ENCODE measurements at regions not wholly inside any gene's neighbourhood (a gene's known extent, or its start where the extent isn't known, plus 50 kb on each side); places are given as distances from the start of the nearest gene placed in this dataset.

- Histone ChIP-seq H3K36me3 (ENCODE audit: control insufficient read depth in 2 of 4, insufficient read depth in 4 of 4, low read length in 3 of 4) (no peaks in the 10 kb centered on the region), H4K5ac (ENCODE audit: insufficient read length, low read depth, low read length) (no peak overlapping the region), H3K4me3 (ENCODE audit: extremely low read depth in 1 of 4, insufficient read depth in 2 of 4, low read depth in 3 of 4, low read length in 4 of 4) (no peak overlapping the region), H3K27me3 (replicated peaks in 1 of 4; ENCODE audit: control insufficient read depth in 3 of 4, extremely low read depth in 1 of 4, insufficient read depth in 3 of 4, low read length in 3 of 4) (no peaks in the 10 kb centered on the region), H4K8ac (ENCODE audit: extremely low read depth, insufficient read depth, low read length) (no peak overlapping the region), H4K91ac (replicated peaks; ENCODE audit: insufficient read length, low read length) (no peak overlapping the region), H3K9me3 (ENCODE audit: insufficient read depth in 2 of 2, low read depth in 1 of 2, low read length in 1 of 2) (no peaks in the 10 kb centered on the region), H2BK20ac (ENCODE audit: low read length) (no peak overlapping the region), H2BK15ac (ENCODE audit: low read length) (no peak overlapping the region), H2BK12ac (ENCODE audit: low read depth, low read length) (no peak overlapping the region), H3K4ac (replicated peaks; ENCODE audit: insufficient read length, low read depth, low read length) (no peak overlapping the region), H3K4me2 (ENCODE audit: insufficient read depth in 1 of 2, low read depth in 2 of 2, low read length in 2 of 2) (no peak overlapping the region), H3K23ac (ENCODE audit: insufficient read length) (no peak overlapping the region), H3K27ac (ENCODE audit: low read depth, low read length) (no peak overlapping the region), H3K79me2 (ENCODE audit: control insufficient read depth in 1 of 2, insufficient read depth in 2 of 2, low read length in 2 of 2) (no peaks in the 10 kb centered on the region), H2BK5ac (ENCODE audit: low read depth, low read length) (no peak overlapping the region), H3K79me1 (ENCODE audit: low read depth, low read length) (no peaks in the 10 kb centered on the region), H3K23me2 (ENCODE audit: low read depth, low read length) (no peaks in the 10 kb centered on the region), H2AK5ac (ENCODE audit: low read depth, low read length) (no peak overlapping the region), H4K20me1 (replicated peaks in 1 of 2; ENCODE audit: control insufficient read depth in 1 of 2, insufficient read depth in 2 of 2, low read length in 2 of 2) (no peaks in the 10 kb centered on the region), H3K14ac (ENCODE audit: insufficient read length) (no peak overlapping the region), H2AFZ (ENCODE audit: low read length) (no peak overlapping the region), H3K9ac (replicated peaks in 1 of 4; ENCODE audit: extremely low read depth in 1 of 4, low read depth in 3 of 4, low read length in 3 of 4) (no peak overlapping the region), H3K18ac (ENCODE audit: extremely low read depth, low read length) (no peak overlapping the region), H2BK120ac (replicated peaks; ENCODE audit: low read depth, low read length) (no peak overlapping the region), H3K56ac (replicated peaks; ENCODE audit: insufficient read length, low read depth, low read length) (no peak overlapping the region), H3K4me1 (replicated peaks in 1 of 4; ENCODE audit: control insufficient read depth in 3 of 4, insufficient read depth in 4 of 4, low read length in 3 of 4) (no peaks in the 10 kb centered on the region)
- POLR2A ChIA-PET (ENCODE audit: partially characterized antibody) = no interaction called here
- FAIRE-seq (no peak), DNase-seq (ENCODE audit: low read depth in 1 of 2, low spot score in 2 of 2) (no peak)
- 96% methylated on average over 4 of the region's 4 CpGs; no CpG with 5 or more reads in 1 of the 2 experiments for WGBS, 2 experiments (ENCODE audit: extremely low coverage in 1 of 2, insufficient coverage in 1 of 2, insufficient read length in 1 of 2, insufficient replicate concordance in 2 of 2, low coverage in 1 of 2, low lambda C conversion rate in 2 of 2, missing lambda C conversion rate in 1 of 2)
- CTCF ChIA-PET (ENCODE audit: partially characterized antibody) = interaction anchor here (1.4 to 2.5 kb wide), 2 partner anchors 9 to 10 kb away, joined by 3 to 7 read pairs; no protein-coding TSS in a partner anchor
- TF ChIP-seq CHD2 (IDR thresholded peaks at IDR 0.05; ENCODE audit: low read length) = no peak
- no peak for TF ChIP-seq USF2 (IDR thresholded peaks at IDR 0.05; ENCODE audit: low read length)
- TF ChIP-seq ATF3 (IDR thresholded peaks at IDR 0.05; ENCODE audit: insufficient read depth, low read depth, low read length) = no peak
- no peak for TF ChIP-seq KDM4A (IDR thresholded peaks at IDR 0.05; ENCODE audit: low read depth, low read length, severe bottlenecking)
- no peak for TF ChIP-seq CHD1 (IDR thresholded peaks at IDR 0.05; ENCODE audit: low read depth, low read length)
- TF ChIP-seq MAX (IDR thresholded peaks at IDR 0.05) = no peak
- no peak for TF ChIP-seq TCF12 (IDR thresholded peaks at IDR 0.05; ENCODE audit: low read depth, low read length)
- no peak for TF ChIP-seq RXRA (IDR thresholded peaks at IDR 0.05; ENCODE audit: insufficient read depth, low read depth, low read length)
- no peak for TF ChIP-seq CTCF (IDR thresholded peaks at IDR 0.05; ENCODE audit: control extremely low read depth in 1 of 3, insufficient read depth in 1 of 3, low read depth in 1 of 3, low read length in 3 of 3)
- TF ChIP-seq TAF1 (IDR thresholded peaks at IDR 0.05; ENCODE audit: low read depth, low read length) = no peak
Measured at GRCh38 chr3:21902956-21903355, 151.9 kb upstream of the ZNF385D start.

All from H1 (cell line).